22Rv1 (cell line): ENCODE measurements at regions not wholly inside any gene's neighbourhood (a gene's known extent, or its start where the extent isn't known, plus 50 kb on each side); places are given as distances from the start of the nearest gene placed in this dataset.

Experiments
- CTCF ChIP-seq: fragments of 450-650 bp; IDR thresholded peaks from 2 replicates; pipeline ENCODE4 v1.5.1; 2017; ENCODE audit warnings: mild to moderate bottlenecking
- ZFX ChIP-seq: fragments of 450-650 bp; IDR thresholded peaks from 2 replicates; pipeline ENCODE4 v1.6.1; 2017; ENCODE audit warnings: antibody characterized with exemption, borderline replicate concordance

GRCh38 chr3:5485427-5485826 lies 297.9 kb downstream of the EDEM1 start:
- no peak for TF ChIP-seq CTCF
- no peak for TF ChIP-seq ZFX
